Chondrocyte (in vitro differentiated cells): ENCODE measurements at regions not wholly inside any gene's neighbourhood (a gene's known extent, or its start where the extent isn't known, plus 50 kb on each side); places are given as distances from the start of the nearest gene placed in this dataset.
A peak's percentile ranks its signal among the peaks of the same experiment; 100 is the strongest.

Experiments used
- DNase-seq: peaks from one replicate; pipeline ENCODE4 v3.0.0; 2021; ENCODE audit warnings: mixed read lengths, low spot score
- H3K27ac Mint-ChIP-seq: one replicate; pipeline ENCODE4 v1.8.0; 2021; ENCODE audit warnings: mild to moderate bottlenecking, moderate library complexity, mixed read lengths; ENCODE audit not compliant: unreplicated experiment
- H3K27me3 Mint-ChIP-seq: 2 replicates; pipeline ENCODE4 v1.8.0; 2021; ENCODE audit warnings: low read depth, mixed read lengths
- H3K36me3 Mint-ChIP-seq: 2 replicates; pipeline ENCODE4 v1.8.0; 2021; ENCODE audit warnings: low read depth, mixed read lengths
- H3K4me1 Mint-ChIP-seq: 2 replicates; pipeline ENCODE4 v1.8.0; 2021; ENCODE audit warnings: low read depth, mild to moderate bottlenecking, mixed read lengths
- H3K4me3 Mint-ChIP-seq: one replicate; pipeline ENCODE4 v1.8.0; 2021; ENCODE audit warnings: mild to moderate bottlenecking, moderate library complexity, mixed read lengths; ENCODE audit not compliant: unreplicated experiment
- H3K9me3 Mint-ChIP-seq: 2 replicates; pipeline ENCODE4 v1.8.0; 2021; ENCODE audit warnings: low read depth, mixed read lengths
- CTCF ChIP-seq: fragments of 200-600 bp; sonication (generic); IDR thresholded peaks from 2 replicates; pipeline ENCODE4 v1.5.0; 2021; ENCODE audit warnings: antibody characterized with exemption, mild to moderate bottlenecking, moderate library complexity

DNA sequence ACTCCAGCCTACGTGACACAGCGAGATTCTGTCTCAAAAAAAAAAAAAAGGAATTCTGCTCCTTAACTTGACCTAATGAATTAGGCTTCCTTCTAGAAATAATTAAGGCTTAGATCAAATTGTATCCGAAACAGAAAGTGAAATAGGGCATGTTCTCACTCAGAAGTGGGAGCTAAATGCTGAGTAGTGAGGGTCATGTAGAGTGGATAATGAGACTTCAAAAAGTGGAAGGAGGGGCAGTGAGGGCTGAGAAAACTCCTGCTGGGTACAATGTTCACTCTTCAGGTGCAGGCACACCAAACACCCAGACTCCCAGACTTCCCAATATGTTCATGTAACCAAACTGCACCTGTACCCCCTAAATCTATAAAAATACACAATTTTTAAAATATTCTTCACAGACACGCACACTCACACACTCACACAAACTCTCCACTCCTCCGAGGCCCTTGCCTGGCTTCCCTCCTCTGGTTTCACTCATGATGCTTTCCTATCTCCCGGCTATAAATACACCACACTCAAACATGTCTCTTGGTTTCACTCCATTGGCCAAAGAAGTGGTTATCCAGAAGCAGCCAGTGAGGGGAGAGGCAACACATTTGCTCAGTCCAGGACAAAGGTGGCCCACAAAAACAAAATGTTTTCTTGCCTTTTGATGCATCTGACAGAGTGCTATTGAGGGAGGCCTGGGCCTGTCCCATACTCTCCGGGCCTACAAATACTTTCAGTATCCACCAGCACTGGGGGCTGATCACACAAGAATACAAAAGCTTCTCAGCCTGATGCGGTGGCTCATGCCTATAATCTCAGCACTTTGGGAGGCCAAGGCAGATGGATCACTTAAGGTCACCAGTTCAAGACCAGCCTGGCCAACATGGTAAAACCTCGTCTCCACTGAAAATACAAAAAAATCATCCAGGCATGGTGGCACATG lies 249.2 kb downstream of the TOMM20 start:
- Mint-ChIP-seq H3K4me3 (no peak overlapping the region), H3K9me3 (peaks cover 2% of the 10 kb centered on the region), H3K27ac (no peak overlapping the region), H3K27me3 (no peaks in the 10 kb centered on the region), H3K36me3 (no peaks in the 10 kb centered on the region), H3K4me1 (peaks cover 3% of the 10 kb centered on the region)
- no peak for TF ChIP-seq CTCF
- peak; percentile 21 for DNase-seq

GRCh38 chr1:234878288-234878687 lies 250.3 kb downstream of the TOMM20 start:
- TF ChIP-seq CTCF: no peak
- Mint-ChIP-seq H3K4me3 (no peak overlapping the region), H3K36me3 (no peaks in the 10 kb centered on the region), H3K27me3 (no peaks in the 10 kb centered on the region), H3K4me1 (peaks cover 3% of the 10 kb centered on the region), H3K9me3 (peaks cover 2% of the 10 kb centered on the region), H3K27ac (no peak overlapping the region)
- DNase-seq: peak; percentile 40

DNA sequence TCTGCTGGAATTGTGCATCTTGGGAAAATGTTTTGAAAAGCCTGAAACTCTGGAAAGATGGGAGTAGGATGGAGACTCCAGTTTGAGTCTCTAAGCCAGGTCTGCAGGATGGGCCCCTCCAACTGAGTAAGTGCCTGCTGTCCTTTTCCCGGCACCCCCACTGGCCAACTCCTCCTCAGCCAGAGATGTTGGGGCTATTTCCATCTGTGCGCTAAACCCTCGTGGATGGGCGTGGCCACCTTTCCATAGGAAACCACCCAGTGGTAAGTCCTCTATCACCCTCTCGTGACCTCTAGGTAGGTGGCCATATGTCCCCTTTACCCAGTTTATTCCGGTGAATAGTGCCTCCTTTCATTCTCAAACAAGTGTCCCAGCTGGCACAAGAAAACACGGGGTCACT lies 250.9 kb downstream of the TOMM20 start:
- Mint-ChIP-seq H3K4me3 (no peak overlapping the region), H3K27me3 (no peaks in the 10 kb centered on the region), H3K36me3 (no peaks in the 10 kb centered on the region)

DNA sequence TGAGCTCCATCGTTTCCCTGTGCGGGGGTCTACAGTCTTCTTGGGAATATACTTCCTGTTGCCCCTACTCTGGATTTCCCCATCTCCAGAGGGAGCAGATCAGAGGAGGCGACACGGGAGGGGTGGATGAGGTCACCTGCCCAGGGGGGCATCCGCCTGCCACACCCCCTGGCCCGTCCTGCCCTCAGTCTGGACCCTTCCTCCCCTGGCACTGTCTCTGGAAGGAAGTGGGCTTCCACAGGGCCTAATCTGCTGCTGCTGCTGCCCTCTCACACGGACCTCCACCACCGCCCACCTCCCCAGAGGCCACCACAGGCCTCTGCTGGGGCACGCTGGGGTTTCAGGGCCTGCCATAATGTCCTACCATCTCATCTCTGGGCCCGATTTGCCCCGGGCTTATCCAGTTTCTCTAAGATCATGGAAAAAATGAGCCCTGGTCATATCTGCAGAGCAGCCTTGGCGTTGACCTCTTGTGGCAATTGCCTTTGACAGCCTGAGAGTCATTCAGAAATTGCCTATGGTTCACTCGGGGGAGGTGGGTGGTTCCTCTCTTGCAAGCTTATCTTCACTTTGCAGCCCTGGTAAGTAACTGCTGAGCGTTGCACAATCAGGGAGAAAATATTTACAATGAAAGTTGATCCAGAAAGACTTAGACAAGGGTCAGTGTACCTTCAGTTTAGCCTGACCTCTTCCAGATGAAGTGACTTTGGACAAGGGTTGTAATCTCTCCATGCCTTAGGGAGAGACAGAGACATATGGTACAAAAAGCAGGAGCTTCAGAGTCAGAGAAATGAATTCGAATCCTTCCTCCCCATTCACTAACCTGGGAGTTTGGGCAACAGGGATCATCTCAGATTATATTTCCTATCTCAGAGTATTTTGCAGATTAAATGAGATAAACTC lies 252.4 kb downstream of the TOMM20 start:
- Mint-ChIP-seq H3K27ac (no peak overlapping the region), H3K27me3 (no peaks in the 10 kb centered on the region)
- DNase-seq: peak; percentile 57

More for the DNA sequence above, 250.9 kb downstream of the TOMM20 start:
- TF ChIP-seq CTCF: no peak
- Mint-ChIP-seq H3K4me1 (peaks cover 3% of the 10 kb centered on the region), H3K27ac (no peak overlapping the region), H3K9me3 (no peaks in the 10 kb centered on the region)
- DNase-seq: peak; percentile 62

More for the DNA sequence above, 252.4 kb downstream of the TOMM20 start:
- Mint-ChIP-seq H3K4me1 (peaks cover 5% of the 10 kb centered on the region), H3K36me3 (no peaks in the 10 kb centered on the region), H3K9me3 (no peaks in the 10 kb centered on the region), H3K4me3 (no peak overlapping the region)
- TF ChIP-seq CTCF: no peak
